Testis (tissue), 2 donors: ENCODE measurements at regions not wholly inside any gene's neighbourhood (a gene's known extent, or its start where the extent isn't known, plus 50 kb on each side); places are given as distances from the start of the nearest gene placed in this dataset.
A peak's percentile ranks its signal among the peaks of the same experiment; 100 is the strongest.

Experiments
- DNase-seq: peaks from one replicate; pipeline ENCODE4 v3.0.0-alpha.2; 2019
- H3K27ac ChIP-seq, 2 donors: fragments of 200-600 bp; sonication (generic); one replicate each; pipeline ENCODE4 v1.5.1; 2019
- H3K27me3 ChIP-seq: fragments of 200-600 bp; sonication (generic); one replicate; pipeline ENCODE4 v1.5.1; 2019
- H3K36me3 ChIP-seq: fragments of 200-600 bp; sonication (generic); one replicate; pipeline ENCODE4 v1.5.1; 2017; ENCODE audit warnings: low read depth; ENCODE audit errors: missing control alignments
- H3K4me1 ChIP-seq: fragments of 200-600 bp; sonication (generic); one replicate; pipeline ENCODE4 v1.5.1; 2019
- H3K4me3 ChIP-seq, 2 donors: fragments of 200-600 bp; sonication (generic); one replicate each; pipeline ENCODE4 v1.5.1; 2017 to 2019
- H3K9me3 ChIP-seq: fragments of 200-600 bp; sonication (generic); one replicate; pipeline ENCODE4 v1.5.1; 2017
- CTCF ChIP-seq, 3 experiments: fragments of 450-650 bp in 2 of 3; fragments of 200-600 bp in 1 of 3; sonication (generic) in 1 of 3; IDR thresholded peaks; one replicate each; pipeline ENCODE4 v1.5.1; 2016 to 2019; ENCODE audit warnings: antibody characterized with exemption in 3 of 3, mild to moderate bottlenecking in 2 of 3, moderate library complexity in 1 of 3
- POLR2A ChIP-seq: fragments of 450-650 bp; IDR thresholded peaks from one replicate; pipeline ENCODE4 v1.6.1; 2017; ENCODE audit warnings: antibody characterized with exemption, mild to moderate bottlenecking, moderate library complexity
- WGBS, 2 donors: methylation state at CpG; one replicate each; pipeline ENCODE4 v1.1.5; 2018; 5-methylcytosine and 5-hydroxymethylcytosine counted together
- intact Hi-C: fragments of 100-400 bp; cut with DNase I; formaldehyde crosslinking; loops from one replicate; pipeline ENCODE4 v1.15.1; 2023; ENCODE audit warnings: low total_unique reads

GRCh38 chr2:39855856-39856255, 76.8 kb upstream of the THUMPD2 start:
- DNase-seq, result no peak
- 88 to 97% methylated on average over 3 of the region's 3 CpGs for WGBS, 2 donors
- TF ChIP-seq CTCF (IDR thresholded peaks at IDR 0.05) (no peak), POLR2A (no peak)
- Histone ChIP-seq H3K9me3 (no peaks in the 10 kb centered on the region), H3K36me3 (no peaks in the 10 kb centered on the region), H3K27me3 (no peaks in the 10 kb centered on the region), H3K4me3 (no peak overlapping the region), H3K27ac (no peak overlapping the region), H3K4me1 (peaks cover 12% of the 10 kb centered on the region)
- intact Hi-C loops, result no loop called here

- Histone ChIP-seq H3K4me1 (peaks cover 12% of the 10 kb centered on the region), H3K27ac (no peak overlapping the region), H3K36me3 (no peaks in the 10 kb centered on the region), H3K27me3 (no peaks in the 10 kb centered on the region), H3K4me3 (no peak overlapping the region), H3K9me3 (no peaks in the 10 kb centered on the region)
- DNase-seq, result no peak
- no peak for TF ChIP-seq POLR2A
- TF ChIP-seq CTCF (IDR thresholded peaks at IDR 0.05), result no peak
- WGBS, 2 donors, result 82 to 85% methylated on average over 5 of the region's 5 CpGs
- intact Hi-C loops, result no loop called here
Measured at GRCh38 chr2:39854771-39855170, 75.7 kb upstream of the THUMPD2 start.

- Histone ChIP-seq H3K27me3 (no peaks in the 10 kb centered on the region), H3K36me3 (no peaks in the 10 kb centered on the region), H3K4me3 (no peak overlapping the region), H3K9me3 (no peaks in the 10 kb centered on the region), H3K27ac (no peak overlapping the region), H3K4me1 (peaks cover 12% of the 10 kb centered on the region)
- intact Hi-C loops, result no loop called here
- WGBS, 2 donors, result 86 to 93% methylated on average over 1 of the region's 1 CpG
- DNase-seq, result no peak
- TF ChIP-seq CTCF (IDR thresholded peaks at IDR 0.05) (no peak), POLR2A (no peak)
Measured at GRCh38 chr2:39852831-39853230, 73.8 kb upstream of the THUMPD2 start.

- DNase-seq, result no peak
- Histone ChIP-seq H3K9me3 (no peaks in the 10 kb centered on the region), H3K4me3 (peak overlapping the region in 1 of 2 donors; percentile 9), H3K27ac (no peak overlapping the region), H3K4me1 (peaks cover 12% of the 10 kb centered on the region), H3K27me3 (no peaks in the 10 kb centered on the region), H3K36me3 (no peaks in the 10 kb centered on the region)
- 0 to 11% methylated on average over 3 of the region's 3 CpGs for WGBS, 2 donors
- no peak for TF ChIP-seq CTCF (IDR thresholded peaks at IDR 0.05)
- no peak for TF ChIP-seq POLR2A
- intact Hi-C loops, result no loop called here
Measured at GRCh38 chr2:39851651-39852110, 72.6 kb upstream of the THUMPD2 start.

GRCh38 chr2:39851251-39851650, 72.2 kb upstream of the THUMPD2 start:
- Histone ChIP-seq H3K4me1 (peaks cover 12% of the 10 kb centered on the region), H3K4me3 (peak overlapping the region in 1 of 2 donors; percentile 9), H3K36me3 (no peaks in the 10 kb centered on the region), H3K27ac (no peak overlapping the region), H3K9me3 (no peaks in the 10 kb centered on the region), H3K27me3 (no peaks in the 10 kb centered on the region)
- TF ChIP-seq CTCF (IDR thresholded peaks at IDR 0.05) (no peak), POLR2A (no peak)
- intact Hi-C loops, result no loop called here
- WGBS, 2 donors, result 28 to 40% methylated on average over 8 of the region's 8 CpGs
- DNase-seq, result no peak
